AG10803 (cell line): ENCODE measurements at regions not wholly inside any gene's neighbourhood (a gene's known extent, or its start where the extent isn't known, plus 50 kb on each side); places are given as distances from the start of the nearest gene placed in this dataset.

ENCODE experiments used
- DNase-seq: peaks from one replicate; pipeline ENCODE4 v3.0.0; 2010; ENCODE audit warnings: low read depth
- H3K4me3 ChIP-seq: 2 replicates; pipeline ENCODE4 v1.5.1; 2011; ENCODE audit warnings: mild to moderate bottlenecking, low read length, control low read depth
- TF ChIP-seq, protein P1 (sequence below): conservative IDR thresholded peaks from 2 replicates; pipeline ENCODE4 v1.5.1; 2011; ENCODE audit warnings: mild to moderate bottlenecking, low read length, control low read depth, inconsistent platforms

GRCh38 chr3:63015614-63016309 is 140.5 kb upstream of the CADPS start:
- H3K4me3 ChIP-seq: no peak overlapping the region
- no peak for DNase-seq

GRCh38 chr3:63022114-63022513 is 146.9 kb upstream of the CADPS start:
- TF ChIP-seq, protein P1, sequence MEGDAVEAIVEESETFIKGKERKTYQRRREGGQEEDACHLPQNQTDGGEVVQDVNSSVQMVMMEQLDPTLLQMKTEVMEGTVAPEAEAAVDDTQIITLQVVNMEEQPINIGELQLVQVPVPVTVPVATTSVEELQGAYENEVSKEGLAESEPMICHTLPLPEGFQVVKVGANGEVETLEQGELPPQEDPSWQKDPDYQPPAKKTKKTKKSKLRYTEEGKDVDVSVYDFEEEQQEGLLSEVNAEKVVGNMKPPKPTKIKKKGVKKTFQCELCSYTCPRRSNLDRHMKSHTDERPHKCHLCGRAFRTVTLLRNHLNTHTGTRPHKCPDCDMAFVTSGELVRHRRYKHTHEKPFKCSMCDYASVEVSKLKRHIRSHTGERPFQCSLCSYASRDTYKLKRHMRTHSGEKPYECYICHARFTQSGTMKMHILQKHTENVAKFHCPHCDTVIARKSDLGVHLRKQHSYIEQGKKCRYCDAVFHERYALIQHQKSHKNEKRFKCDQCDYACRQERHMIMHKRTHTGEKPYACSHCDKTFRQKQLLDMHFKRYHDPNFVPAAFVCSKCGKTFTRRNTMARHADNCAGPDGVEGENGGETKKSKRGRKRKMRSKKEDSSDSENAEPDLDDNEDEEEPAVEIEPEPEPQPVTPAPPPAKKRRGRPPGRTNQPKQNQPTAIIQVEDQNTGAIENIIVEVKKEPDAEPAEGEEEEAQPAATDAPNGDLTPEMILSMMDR: no peak
- no peak overlapping the region for H3K4me3 ChIP-seq
- DNase-seq: no peak

More at GRCh38 chr3:63015614-63016309, 140.5 kb upstream of the CADPS start:
- TF ChIP-seq, protein P1: no peak

DNA sequence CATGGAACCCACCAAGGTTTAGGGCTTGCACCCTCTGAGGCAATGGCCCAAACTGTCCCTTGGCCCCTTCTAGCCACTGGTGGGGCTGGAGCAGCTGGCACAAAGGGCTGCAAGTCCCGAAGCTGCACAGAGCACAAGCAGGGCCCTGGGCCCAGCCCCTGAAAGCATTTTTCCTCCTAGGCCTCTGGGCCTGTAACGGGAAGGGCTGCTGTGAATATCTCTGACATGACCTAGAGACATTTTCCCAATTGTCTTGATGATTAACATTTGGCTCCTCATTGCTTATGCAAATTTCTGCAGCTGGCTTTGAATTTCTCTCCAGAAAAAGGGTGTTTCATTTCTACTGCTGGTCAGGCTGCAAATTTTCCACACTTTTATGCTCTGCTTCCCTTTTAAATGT is 151.5 kb upstream of the CADPS start:
- TF ChIP-seq, protein P1: no peak
- DNase-seq: no peak
- no peak overlapping the region for H3K4me3 ChIP-seq

DNA sequence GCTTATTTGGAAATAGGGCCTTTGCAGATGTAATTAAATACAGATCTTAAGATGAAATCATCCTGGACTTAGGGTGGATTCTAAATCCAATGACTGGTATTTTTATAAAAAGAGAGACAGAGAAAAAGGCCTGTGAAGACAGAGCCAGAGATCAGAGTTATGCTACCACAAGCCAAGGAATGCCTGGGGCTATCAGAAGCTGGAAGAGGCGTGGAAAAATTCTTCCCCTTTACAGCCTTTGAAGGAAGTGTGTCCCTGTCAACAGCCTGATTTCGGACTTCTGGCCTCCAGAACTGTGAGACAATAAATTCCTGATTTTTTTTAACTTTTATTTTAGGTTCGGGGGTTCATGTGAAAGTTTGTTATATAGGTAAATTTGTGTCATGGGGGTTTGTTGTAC is 154.1 kb upstream of the CADPS start:
- no peak overlapping the region for H3K4me3 ChIP-seq
- DNase-seq: no peak
- TF ChIP-seq, protein P1: no peak

DNA sequence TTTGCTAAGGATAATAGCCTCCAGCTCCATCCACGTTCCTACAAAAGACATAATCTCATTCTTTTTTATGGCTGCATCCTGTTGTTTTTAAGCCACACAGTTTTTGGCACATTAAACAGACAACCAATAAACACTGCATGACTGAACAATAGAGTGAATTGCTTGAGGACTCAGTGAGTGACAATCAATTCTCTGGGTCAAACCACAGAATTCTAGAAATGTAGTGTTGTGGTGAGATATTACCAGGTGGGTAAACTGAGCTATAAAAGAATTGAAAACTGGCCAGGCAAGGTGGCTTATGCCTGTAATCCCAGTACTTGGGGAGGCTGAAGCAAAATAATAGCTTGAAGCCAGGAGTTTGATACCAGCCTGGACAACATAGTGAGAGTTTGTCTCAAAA is 154.7 kb upstream of the CADPS start:
- H3K4me3 ChIP-seq: no peak overlapping the region
- DNase-seq: no peak
- TF ChIP-seq, protein P1: no peak

- TF ChIP-seq, protein P1: no peak
- H3K4me3 ChIP-seq: no peak overlapping the region
- DNase-seq: no peak
These were observed 155.4 kb upstream of the CADPS start for GRCh38 chr3:63030666-63031065.

DNA sequence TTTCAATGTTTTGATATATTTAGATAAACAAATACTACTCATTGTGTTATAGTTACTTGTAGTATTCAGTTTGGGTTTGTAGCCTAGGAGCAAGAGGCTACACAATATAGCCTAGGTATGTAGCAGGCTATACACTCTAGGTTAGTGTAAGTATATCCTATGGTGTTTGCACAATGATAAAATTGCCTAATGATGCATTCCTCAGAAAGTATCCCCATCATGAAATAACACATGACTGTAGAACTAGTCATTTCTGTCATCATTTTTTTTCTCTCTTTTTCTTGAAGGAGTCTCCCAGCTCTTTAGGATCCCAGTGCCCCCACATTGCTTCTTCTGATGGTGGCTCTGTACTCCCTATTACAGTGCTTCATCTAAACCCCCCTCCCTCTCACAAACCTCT is 157.7 kb upstream of the CADPS start:
- no peak overlapping the region for H3K4me3 ChIP-seq
- peak; percentile 44 for DNase-seq
- TF ChIP-seq, protein P1: no peak
